ENCODE measurements at regions not wholly inside any gene's neighbourhood (a gene's known extent, or its start where the extent isn't known, plus 50 kb on each side); places are given as distances from the start of the nearest gene placed in this dataset.

GRCh38 chr12:126454581-126454980 is 1389.3 kb downstream of the AACS start (continued):
- TF ChIP-seq CTCF (conservative IDR thresholded peaks at IDR 0.05; ENCODE audit: low read depth in 2 of 2) = no peak
- no peak for TF ChIP-seq STAT1 (IDR thresholded peaks at IDR 0.05; ENCODE audit: unreplicated experiment)
- no peak for TF ChIP-seq CREB1 (CRISPR knock-in tag; IDR thresholded peaks at IDR 0.05; ENCODE audit: low read depth)
- TF ChIP-seq ZNF331 (CRISPR knock-in tag; IDR thresholded peaks at IDR 0.05; ENCODE audit: low read depth) = no peak
- TF ChIP-seq, protein P1, sequence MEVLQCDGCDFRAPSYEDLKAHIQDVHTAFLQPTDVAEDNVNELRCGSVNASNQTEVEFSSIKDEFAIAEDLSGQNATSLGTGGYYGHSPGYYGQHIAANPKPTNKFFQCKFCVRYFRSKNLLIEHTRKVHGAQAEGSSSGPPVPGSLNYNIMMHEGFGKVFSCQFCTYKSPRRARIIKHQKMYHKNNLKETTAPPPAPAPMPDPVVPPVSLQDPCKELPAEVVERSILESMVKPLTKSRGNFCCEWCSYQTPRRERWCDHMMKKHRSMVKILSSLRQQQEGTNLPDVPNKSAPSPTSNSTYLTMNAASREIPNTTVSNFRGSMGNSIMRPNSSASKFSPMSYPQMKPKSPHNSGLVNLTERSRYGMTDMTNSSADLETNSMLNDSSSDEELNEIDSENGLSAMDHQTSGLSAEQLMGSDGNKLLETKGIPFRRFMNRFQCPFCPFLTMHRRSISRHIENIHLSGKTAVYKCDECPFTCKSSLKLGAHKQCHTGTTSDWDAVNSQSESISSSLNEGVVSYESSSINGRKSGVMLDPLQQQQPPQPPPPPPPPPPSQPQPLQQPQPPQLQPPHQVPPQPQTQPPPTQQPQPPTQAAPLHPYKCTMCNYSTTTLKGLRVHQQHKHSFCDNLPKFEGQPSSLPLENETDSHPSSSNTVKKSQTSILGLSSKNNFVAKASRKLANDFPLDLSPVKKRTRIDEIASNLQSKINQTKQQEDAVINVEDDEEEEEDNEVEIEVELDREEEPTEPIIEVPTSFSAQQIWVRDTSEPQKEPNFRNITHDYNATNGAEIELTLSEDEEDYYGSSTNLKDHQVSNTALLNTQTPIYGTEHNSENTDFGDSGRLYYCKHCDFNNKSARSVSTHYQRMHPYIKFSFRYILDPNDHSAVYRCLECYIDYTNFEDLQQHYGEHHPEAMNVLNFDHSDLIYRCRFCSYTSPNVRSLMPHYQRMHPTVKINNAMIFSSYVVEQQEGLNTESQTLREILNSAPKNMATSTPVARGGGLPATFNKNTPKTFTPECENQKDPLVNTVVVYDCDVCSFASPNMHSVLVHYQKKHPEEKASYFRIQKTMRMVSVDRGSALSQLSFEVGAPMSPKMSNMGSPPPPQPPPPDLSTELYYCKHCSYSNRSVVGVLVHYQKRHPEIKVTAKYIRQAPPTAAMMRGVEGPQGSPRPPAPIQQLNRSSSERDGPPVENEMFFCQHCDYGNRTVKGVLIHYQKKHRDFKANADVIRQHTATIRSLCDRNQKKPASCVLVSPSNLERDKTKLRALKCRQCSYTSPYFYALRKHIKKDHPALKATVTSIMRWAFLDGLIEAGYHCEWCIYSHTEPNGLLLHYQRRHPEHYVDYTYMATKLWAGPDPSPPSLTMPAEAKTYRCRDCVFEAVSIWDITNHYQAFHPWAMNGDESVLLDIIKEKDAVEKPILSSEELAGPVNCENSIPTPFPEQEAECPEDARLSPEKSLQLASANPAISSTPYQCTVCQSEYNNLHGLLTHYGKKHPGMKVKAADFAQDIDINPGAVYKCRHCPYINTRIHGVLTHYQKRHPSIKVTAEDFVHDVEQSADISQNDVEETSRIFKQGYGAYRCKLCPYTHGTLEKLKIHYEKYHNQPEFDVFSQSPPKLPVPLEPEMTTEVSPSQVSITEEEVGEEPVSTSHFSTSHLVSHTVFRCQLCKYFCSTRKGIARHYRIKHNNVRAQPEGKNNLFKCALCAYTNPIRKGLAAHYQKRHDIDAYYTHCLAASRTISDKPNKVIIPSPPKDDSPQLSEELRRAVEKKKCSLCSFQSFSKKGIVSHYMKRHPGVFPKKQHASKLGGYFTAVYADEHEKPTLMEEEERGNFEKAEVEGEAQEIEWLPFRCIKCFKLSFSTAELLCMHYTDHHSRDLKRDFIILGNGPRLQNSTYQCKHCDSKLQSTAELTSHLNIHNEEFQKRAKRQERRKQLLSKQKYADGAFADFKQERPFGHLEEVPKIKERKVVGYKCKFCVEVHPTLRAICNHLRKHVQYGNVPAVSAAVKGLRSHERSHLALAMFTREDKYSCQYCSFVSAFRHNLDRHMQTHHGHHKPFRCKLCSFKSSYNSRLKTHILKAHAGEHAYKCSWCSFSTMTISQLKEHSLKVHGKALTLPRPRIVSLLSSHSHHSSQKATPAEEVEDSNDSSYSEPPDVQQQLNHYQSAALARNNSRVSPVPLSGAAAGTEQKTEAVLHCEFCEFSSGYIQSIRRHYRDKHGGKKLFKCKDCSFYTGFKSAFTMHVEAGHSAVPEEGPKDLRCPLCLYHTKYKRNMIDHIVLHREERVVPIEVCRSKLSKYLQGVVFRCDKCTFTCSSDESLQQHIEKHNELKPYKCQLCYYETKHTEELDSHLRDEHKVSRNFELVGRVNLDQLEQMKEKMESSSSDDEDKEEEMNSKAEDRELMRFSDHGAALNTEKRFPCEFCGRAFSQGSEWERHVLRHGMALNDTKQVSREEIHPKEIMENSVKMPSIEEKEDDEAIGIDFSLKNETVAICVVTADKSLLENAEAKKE (CRISPR knock-in tag; IDR thresholded peaks at IDR 0.05) = no peak

GRCh38 chr12:126457776-126458175 is 1392.5 kb downstream of the AACS start:
- Mint-ChIP-seq H3K9me3 (peaks cover 96% of the 10 kb centered on the region), H3K4me3 (no peak overlapping the region), H3K27me3 (ENCODE audit: insufficient read depth, low read depth, poor library complexity) (peaks cover 2% of the 10 kb centered on the region), H3K27ac (no peak overlapping the region), H3K4me1 (no peaks in the 10 kb centered on the region), H3K36me3 (ENCODE audit: low read depth) (peaks cover 51% of the 10 kb centered on the region)
- H3K4me3 ChIP-seq = no peak overlapping the region
- no peaks in the 10 kb centered on the region for H4K20me1 ChIP-seq (replicated peaks; ENCODE audit: insufficient read depth)
- H3F3A ChIP-seq (replicated peaks; ENCODE audit: low read depth) = no peaks in the 10 kb centered on the region
- DNase-seq (ENCODE audit: low spot score) = no peak
- no peaks in the 10 kb centered on the region for H3K36me3 ChIP-seq (ENCODE audit: insufficient read depth)
- no peaks in the 10 kb centered on the region for H3K9me2 ChIP-seq (ENCODE audit: insufficient read depth)
- H3K27ac ChIP-seq (ENCODE audit: low read depth) = no peak overlapping the region
- no peaks in the 10 kb centered on the region for H3K27me3 ChIP-seq (ENCODE audit: insufficient read depth)
- no peak overlapping the region for H2AFZ ChIP-seq
- H3K79me2 ChIP-seq (replicated peaks; ENCODE audit: insufficient read depth) = no peaks in the 10 kb centered on the region
- no peak for ATAC-seq
- H3K4me2 ChIP-seq = no peak overlapping the region
- 0 out of 2 replicates have a peak, but pooled peaks cover 7% of the 10 kb centered on the region for H3K4me1 ChIP-seq (ENCODE audit: insufficient read depth)
- no peak for TF ChIP-seq ETS1 (IDR thresholded peaks at IDR 0.05)
- no peak for TF ChIP-seq STAT1 (IDR thresholded peaks at IDR 0.05; ENCODE audit: unreplicated experiment)
- TF ChIP-seq, protein P2, sequence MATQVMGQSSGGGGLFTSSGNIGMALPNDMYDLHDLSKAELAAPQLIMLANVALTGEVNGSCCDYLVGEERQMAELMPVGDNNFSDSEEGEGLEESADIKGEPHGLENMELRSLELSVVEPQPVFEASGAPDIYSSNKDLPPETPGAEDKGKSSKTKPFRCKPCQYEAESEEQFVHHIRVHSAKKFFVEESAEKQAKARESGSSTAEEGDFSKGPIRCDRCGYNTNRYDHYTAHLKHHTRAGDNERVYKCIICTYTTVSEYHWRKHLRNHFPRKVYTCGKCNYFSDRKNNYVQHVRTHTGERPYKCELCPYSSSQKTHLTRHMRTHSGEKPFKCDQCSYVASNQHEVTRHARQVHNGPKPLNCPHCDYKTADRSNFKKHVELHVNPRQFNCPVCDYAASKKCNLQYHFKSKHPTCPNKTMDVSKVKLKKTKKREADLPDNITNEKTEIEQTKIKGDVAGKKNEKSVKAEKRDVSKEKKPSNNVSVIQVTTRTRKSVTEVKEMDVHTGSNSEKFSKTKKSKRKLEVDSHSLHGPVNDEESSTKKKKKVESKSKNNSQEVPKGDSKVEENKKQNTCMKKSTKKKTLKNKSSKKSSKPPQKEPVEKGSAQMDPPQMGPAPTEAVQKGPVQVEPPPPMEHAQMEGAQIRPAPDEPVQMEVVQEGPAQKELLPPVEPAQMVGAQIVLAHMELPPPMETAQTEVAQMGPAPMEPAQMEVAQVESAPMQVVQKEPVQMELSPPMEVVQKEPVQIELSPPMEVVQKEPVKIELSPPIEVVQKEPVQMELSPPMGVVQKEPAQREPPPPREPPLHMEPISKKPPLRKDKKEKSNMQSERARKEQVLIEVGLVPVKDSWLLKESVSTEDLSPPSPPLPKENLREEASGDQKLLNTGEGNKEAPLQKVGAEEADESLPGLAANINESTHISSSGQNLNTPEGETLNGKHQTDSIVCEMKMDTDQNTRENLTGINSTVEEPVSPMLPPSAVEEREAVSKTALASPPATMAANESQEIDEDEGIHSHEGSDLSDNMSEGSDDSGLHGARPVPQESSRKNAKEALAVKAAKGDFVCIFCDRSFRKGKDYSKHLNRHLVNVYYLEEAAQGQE (IDR thresholded peaks at IDR 0.05; ENCODE audit: unreplicated experiment) = no peak
- no peak for TF ChIP-seq CTCF (conservative IDR thresholded peaks at IDR 0.05; ENCODE audit: low read depth in 2 of 2)
- no peak for TF ChIP-seq CREB1 (CRISPR knock-in tag; IDR thresholded peaks at IDR 0.05; ENCODE audit: low read depth)
- no peak for TF ChIP-seq ZNF331 (CRISPR knock-in tag; IDR thresholded peaks at IDR 0.05; ENCODE audit: low read depth)
- TF ChIP-seq ZNF114 (CRISPR knock-in tag; IDR thresholded peaks at IDR 0.05) = no peak
- no peak for TF ChIP-seq EZH2 (IDR thresholded peaks at IDR 0.05; ENCODE audit: low read depth, unreplicated experiment)
